ENCODE measurements at regions not wholly inside any gene's neighbourhood (a gene's known extent, or its start where the extent isn't known, plus 50 kb on each side); places are given as distances from the start of the nearest gene placed in this dataset.

- no peaks in the 10 kb centered on the region for H3K27me3 ChIP-seq (ENCODE audit: insufficient read depth, low read depth, low read length)
- H3K9me3 ChIP-seq (ENCODE audit: low read length) = no peaks in the 10 kb centered on the region
- TF ChIP-seq EP300 (conservative IDR thresholded peaks at IDR 0.05; ENCODE audit: poor library complexity, severe bottlenecking) (no peak), EZH2 (IDR thresholded peaks at IDR 0.05; ENCODE audit: borderline replicate concordance, insufficient read depth, low read length, poor library complexity, severe bottlenecking) (no peak), TAF1 (IDR thresholded peaks at IDR 0.05; ENCODE audit: low read depth) (no peak), RAD21 (conservative IDR thresholded peaks at IDR 0.05) (no peak), SMC3 (conservative IDR thresholded peaks at IDR 0.05; ENCODE audit: poor library complexity) (no peak), POLR2AphosphoS5 (IDR thresholded peaks at IDR 0.05) (no peak), REST (IDR thresholded peaks at IDR 0.05; ENCODE audit: borderline replicate concordance) (no peak), MXI1 (conservative IDR thresholded peaks at IDR 0.05; ENCODE audit: poor library complexity, severe bottlenecking) (no peak)
- TF ChIP-seq, protein P1, sequence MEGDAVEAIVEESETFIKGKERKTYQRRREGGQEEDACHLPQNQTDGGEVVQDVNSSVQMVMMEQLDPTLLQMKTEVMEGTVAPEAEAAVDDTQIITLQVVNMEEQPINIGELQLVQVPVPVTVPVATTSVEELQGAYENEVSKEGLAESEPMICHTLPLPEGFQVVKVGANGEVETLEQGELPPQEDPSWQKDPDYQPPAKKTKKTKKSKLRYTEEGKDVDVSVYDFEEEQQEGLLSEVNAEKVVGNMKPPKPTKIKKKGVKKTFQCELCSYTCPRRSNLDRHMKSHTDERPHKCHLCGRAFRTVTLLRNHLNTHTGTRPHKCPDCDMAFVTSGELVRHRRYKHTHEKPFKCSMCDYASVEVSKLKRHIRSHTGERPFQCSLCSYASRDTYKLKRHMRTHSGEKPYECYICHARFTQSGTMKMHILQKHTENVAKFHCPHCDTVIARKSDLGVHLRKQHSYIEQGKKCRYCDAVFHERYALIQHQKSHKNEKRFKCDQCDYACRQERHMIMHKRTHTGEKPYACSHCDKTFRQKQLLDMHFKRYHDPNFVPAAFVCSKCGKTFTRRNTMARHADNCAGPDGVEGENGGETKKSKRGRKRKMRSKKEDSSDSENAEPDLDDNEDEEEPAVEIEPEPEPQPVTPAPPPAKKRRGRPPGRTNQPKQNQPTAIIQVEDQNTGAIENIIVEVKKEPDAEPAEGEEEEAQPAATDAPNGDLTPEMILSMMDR (IDR thresholded peaks at IDR 0.05; ENCODE audit: poor library complexity, severe bottlenecking) = no peak
- H3F3A ChIP-seq (ENCODE audit: insufficient read depth, low read length, poor library complexity, severe bottlenecking) = no peaks in the 10 kb centered on the region
- no peaks in the 10 kb centered on the region for H3K36me3 ChIP-seq (ENCODE audit: insufficient read depth, low read length)
- H3K9ac ChIP-seq (ENCODE audit: low read length) = no peak overlapping the region
- H3K9me2 ChIP-seq (ENCODE audit: insufficient read depth, low read length) = no peaks in the 10 kb centered on the region
- no peak overlapping the region for H3K4me3 ChIP-seq (ENCODE audit: low read length)
- no peak overlapping the region for H3K4me2 ChIP-seq (ENCODE audit: low read length)
- H3K79me2 ChIP-seq (replicated peaks; ENCODE audit: insufficient read depth, low read length) = no peaks in the 10 kb centered on the region
- H4K20me1 ChIP-seq (ENCODE audit: insufficient read depth) = no peaks in the 10 kb centered on the region
- H2AFZ ChIP-seq (ENCODE audit: low read depth, low read length) = no peak overlapping the region
- no peak overlapping the region for H3K27ac ChIP-seq (ENCODE audit: low read length)
Observed at GRCh38 chr3:154583086-154583634, 153.2 kb upstream of the GPR149 start.

DNA sequence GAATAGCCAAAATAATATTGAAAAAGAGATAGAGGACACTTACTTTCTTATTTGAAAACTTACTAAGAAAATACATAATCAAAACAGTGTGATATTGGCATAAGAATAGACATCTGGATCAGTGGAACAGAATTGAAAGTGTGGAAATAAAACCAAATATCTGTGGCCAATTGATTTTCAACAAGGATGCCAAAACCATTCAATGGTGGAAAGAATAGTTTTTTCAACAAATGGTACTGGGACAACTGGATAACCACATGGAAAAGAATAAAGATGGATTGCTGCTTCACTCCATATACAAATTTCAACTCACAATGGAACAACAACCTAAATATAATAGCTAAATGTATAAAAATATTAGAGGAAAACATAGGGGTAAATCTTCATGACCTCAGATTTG lies 152.5 kb upstream of the GPR149 start:
- Histone ChIP-seq H3K27me3 (ENCODE audit: insufficient read depth, low read depth, low read length) (no peaks in the 10 kb centered on the region), H4K20me1 (ENCODE audit: insufficient read depth) (no peaks in the 10 kb centered on the region), H3K9me3 (ENCODE audit: low read length) (no peaks in the 10 kb centered on the region), H3K4me3 (ENCODE audit: low read length) (no peak overlapping the region), H2AFZ (ENCODE audit: low read depth, low read length) (no peak overlapping the region), H3K27ac (ENCODE audit: low read length) (no peak overlapping the region), H3K9me2 (ENCODE audit: insufficient read depth, low read length) (no peaks in the 10 kb centered on the region), H3K9ac (ENCODE audit: low read length) (no peak overlapping the region), H3K4me2 (ENCODE audit: low read length) (no peak overlapping the region), H3K36me3 (ENCODE audit: insufficient read depth, low read length) (no peaks in the 10 kb centered on the region), H3K79me2 (replicated peaks; ENCODE audit: insufficient read depth, low read length) (no peaks in the 10 kb centered on the region), H3F3A (ENCODE audit: insufficient read depth, low read length, poor library complexity, severe bottlenecking) (no peaks in the 10 kb centered on the region)
- TF ChIP-seq EP300 (conservative IDR thresholded peaks at IDR 0.05; ENCODE audit: poor library complexity, severe bottlenecking) (no peak), EZH2 (IDR thresholded peaks at IDR 0.05; ENCODE audit: borderline replicate concordance, insufficient read depth, low read length, poor library complexity, severe bottlenecking) (no peak), RAD21 (conservative IDR thresholded peaks at IDR 0.05) (no peak), MXI1 (conservative IDR thresholded peaks at IDR 0.05; ENCODE audit: poor library complexity, severe bottlenecking) (no peak), POLR2AphosphoS5 (IDR thresholded peaks at IDR 0.05) (no peak), TAF1 (IDR thresholded peaks at IDR 0.05; ENCODE audit: low read depth) (no peak), SMC3 (conservative IDR thresholded peaks at IDR 0.05; ENCODE audit: poor library complexity) (no peak), REST (IDR thresholded peaks at IDR 0.05; ENCODE audit: borderline replicate concordance) (no peak)
- TF ChIP-seq, protein P1 (IDR thresholded peaks at IDR 0.05; ENCODE audit: poor library complexity, severe bottlenecking) = no peak

All from neural cell (in vitro differentiated cells).